H4 (cell line): ENCODE measurements at regions not wholly inside any gene's neighbourhood (a gene's known extent, or its start where the extent isn't known, plus 50 kb on each side); places are given as distances from the start of the nearest gene placed in this dataset.

Experiments used
- DNase-seq: peaks from one replicate; pipeline ENCODE4 v3.0.0-alpha.2; 2015; ENCODE audit warnings: low spot score

DNA sequence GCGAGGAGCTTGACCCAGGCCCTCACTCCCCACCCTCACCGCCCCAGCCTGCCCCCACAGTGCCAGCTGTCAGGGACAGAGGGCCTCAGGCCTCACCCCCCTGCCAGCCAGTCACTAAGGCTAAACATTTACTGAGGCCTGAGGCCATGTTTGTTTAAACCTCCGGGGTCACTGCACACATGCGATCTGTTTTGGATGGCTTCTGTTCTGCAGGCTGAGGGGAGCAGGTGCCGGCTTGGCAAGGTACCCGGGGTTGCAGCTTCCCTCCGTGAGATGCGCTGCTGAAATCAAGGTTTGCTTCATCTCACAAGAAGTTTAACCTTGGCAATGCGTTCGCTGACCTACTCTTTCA lies 103.3 kb upstream of the BOD1 start:
- no peak for DNase-seq

DNA sequence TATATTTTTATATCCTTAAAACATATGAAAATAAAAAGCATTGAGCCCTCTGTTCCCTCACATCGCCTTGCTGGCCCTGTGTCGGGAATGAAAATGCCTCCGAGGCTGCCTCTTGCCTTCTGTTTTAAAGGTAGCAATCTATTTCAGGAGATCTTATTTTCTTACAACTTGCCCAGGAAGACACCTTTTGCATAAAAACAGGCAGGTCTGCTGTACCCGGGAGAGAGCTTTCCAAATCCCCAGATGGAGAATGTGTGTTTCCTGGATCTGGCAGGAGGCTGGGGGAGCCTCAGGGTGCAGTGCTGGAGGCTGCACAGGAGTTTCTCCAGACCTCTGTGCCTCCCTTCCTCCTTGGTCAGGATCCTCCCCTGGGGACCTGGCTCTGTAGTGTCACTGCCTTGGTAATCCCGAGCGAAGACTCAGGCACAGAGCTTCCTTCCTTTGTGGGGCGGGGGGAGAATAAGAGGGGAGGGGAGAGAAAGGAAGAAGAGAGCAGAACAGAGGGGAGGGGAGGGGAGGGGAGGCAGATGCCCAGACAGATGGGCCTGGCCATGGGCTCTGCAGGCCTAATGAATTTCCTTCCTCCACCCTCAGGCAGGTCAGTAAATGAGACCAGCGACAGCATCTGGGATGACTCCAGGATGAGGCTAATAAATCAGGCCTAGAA lies 104.0 kb upstream of the BOD1 start:
- DNase-seq, result no peak

GRCh38 chr5:173720953-173721600 lies 104.6 kb upstream of the BOD1 start:
- DNase-seq, result no peak

DNA sequence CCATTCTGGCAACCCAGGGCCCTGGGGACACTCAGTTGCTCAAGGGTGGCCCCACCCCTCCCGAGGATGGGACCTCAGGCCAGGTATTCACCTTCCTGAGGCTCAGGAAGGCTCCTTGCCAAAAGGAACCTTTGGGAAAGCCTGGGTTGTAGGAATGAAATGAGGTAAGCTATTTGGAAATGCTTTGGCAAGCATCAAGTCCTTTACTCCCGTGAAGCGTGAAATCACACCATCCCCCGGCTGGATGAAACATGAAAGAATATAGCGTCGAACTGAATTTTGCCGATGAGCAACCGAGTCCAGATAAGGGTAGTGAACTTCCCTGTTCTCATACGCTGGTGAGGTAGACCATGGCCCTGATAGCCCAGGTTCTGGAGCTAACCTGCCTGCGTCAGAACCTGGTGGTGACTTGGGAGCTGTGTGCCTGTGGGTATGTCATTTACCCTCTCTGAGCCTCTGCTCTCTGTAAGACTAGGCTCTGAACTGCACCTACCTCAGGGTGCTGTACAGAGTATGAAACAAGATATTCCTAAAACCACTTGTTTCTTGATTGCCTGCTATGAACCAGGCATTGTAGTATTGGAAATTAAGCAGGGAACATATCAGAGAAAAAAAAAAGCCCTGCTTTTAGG lies 105.3 kb upstream of the BOD1 start:
- no peak for DNase-seq

DNA sequence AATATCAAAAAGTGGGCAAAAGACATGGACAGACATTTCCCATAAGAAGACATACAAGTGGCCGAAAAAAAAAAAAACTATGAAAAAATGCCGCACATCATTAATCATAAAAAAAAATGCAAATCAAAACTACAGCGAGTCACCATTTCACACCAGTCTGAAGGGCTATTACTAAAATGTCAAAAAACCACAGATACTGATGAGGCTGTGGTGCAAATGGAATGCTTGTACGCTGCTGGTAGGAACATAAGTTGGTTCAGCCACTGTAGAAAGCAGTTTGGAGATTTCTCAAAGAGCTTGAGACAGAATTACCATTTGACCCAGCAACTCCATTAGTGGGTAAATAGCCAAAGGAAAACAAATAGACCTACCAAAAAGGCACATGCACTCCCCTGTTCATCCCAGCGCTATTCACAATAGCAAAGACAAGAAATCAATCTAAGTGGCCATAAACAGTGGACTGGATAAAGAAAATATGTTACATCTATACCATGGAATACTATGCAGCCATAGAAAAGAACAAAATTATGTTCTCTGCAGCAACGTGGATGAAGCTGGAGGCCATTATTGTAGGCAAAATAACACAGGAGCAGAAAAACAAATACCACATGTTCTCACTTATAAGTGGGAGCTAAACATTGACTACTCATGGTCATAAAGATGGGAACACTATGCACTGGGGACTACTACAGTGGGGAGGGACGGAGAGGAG lies 110.6 kb upstream of the BOD1 start:
- DNase-seq, result no peak

GRCh38 chr5:173727839-173728778 lies 111.7 kb upstream of the BOD1 start:
- no peak for DNase-seq

- DNase-seq, result no peak
Measured at GRCh38 chr5:173729079-173729765, 112.8 kb upstream of the BOD1 start.

DNA sequence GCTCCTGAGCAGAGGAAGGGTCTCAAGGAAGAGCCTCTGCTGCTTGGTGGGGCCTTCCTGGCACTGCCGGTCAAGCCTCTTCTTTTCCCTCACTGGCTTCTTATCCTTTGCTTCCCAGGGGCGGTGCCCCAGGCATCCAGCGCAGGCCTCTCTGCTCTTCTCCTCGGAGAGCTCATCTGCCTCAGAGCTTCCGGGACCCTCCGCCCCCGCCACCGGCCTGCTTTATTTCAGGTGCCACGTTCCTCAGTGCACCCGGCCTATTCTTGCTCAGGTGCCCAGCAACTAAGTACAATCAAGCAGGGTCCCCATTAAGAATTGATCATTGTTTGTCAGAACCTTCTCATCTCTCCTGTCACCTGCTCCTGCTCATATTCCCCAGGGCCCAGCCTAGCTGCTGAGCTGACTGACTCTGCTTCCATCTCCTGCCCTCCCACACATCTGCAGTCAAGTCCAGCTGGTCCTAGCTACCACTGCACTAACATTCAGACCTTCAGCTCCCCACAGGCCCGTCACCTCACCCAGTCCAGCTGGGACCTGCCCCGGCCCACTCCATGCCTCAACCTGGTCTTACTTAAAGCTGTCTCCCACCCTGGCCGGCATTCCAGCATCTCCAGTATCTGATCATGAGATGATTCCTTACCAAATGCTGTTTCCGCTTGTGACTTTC lies 114.3 kb upstream of the BOD1 start:
- no peak for DNase-seq

- no peak for DNase-seq
Measured at GRCh38 chr5:173733021-173733420, 116.6 kb upstream of the BOD1 start.

- DNase-seq, result no peak
Measured at GRCh38 chr5:173733425-173733824, 117.0 kb upstream of the BOD1 start.

- no peak for DNase-seq
Measured at GRCh38 chr5:173733831-173734501, 117.5 kb upstream of the BOD1 start.

DNA sequence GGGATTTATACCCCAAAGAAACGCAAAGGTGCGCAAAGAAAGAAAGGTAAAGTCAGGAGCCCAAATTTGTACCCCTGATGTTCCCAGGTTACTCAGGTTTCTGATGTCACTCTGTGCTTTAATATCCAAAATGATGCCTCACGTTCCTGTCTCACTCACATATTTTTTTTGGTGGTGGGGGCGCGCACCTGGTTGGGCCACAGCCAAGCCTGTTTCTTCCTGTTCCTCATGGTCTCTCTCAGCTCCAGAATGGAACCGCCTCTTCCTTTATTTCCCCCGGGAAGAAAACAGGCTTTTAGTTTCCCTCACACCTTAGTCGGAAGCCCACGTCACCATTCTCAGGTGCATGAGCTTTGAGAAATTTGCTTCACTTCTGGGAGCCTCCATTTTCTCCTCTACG lies 118.3 kb upstream of the BOD1 start:
- DNase-seq, result no peak

- DNase-seq, result no peak
Measured at GRCh38 chr5:173735184-173735583, 118.7 kb upstream of the BOD1 start.

DNA sequence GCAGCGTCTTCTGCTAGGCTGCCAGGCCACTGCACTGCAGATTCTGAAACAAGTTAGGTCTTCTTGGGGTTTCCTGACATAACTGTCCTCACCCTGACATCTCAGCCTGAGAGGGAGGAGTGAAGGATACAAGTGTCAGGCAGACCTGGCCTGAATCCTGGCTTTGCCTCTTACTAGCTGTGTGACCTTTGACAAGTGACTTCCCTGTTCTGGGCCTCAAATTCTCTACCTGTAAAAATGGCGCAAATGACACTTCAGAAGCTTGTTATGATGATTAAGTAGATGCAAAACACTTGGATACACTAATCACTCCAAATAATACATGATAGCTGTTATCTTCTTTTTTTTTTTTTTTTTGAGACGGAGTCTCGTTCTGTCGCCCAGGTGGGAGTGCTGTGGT lies 119.2 kb upstream of the BOD1 start:
- no peak for DNase-seq

- no peak for DNase-seq
Measured at GRCh38 chr5:173736374-173736773, 119.9 kb upstream of the BOD1 start.

GRCh38 chr5:173736923-173737412 lies 120.5 kb upstream of the BOD1 start:
- DNase-seq, result no peak

DNA sequence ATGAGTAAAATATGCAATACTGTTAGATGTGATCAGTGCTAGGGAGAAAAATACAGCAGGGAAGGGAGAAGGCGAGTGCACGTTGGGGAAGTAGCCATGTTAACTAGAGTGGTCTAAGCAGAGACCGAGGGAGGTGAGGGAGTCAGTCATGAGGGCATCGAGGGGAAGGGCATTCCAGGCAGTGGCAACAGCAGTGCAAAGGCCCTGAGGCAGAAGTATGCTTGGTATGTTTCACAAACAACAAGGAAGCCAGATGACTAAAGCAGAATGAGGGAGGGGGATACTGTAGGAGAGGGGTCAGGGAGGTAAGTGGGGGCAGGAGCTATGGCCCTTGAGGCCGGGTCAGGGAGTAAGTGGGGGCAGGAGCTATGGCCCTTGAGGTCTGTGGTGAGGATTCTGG lies 123.3 kb upstream of the BOD1 start:
- no peak for DNase-seq

GRCh38 chr5:173740400-173740799 lies 124.0 kb upstream of the BOD1 start:
- no peak for DNase-seq

- no peak for DNase-seq
Measured at GRCh38 chr5:173741087-173741486, 124.6 kb upstream of the BOD1 start.
